H1 (cell line): ENCODE measurements at regions not wholly inside any gene's neighbourhood (a gene's known extent, or its start where the extent isn't known, plus 50 kb on each side); places are given as distances from the start of the nearest gene placed in this dataset.

Source experiments
- CTCF ChIA-PET: fragments of 300-600 bp; sonication (Branson Sonifier 250); formaldehyde crosslinking; loops from one replicate; lab custom pipeline; 2021; ENCODE audit not compliant: partially characterized antibody; lab: Charles Lee
- POLR2A ChIA-PET: fragments of 300-600 bp; sonication (Branson Sonifier 250); formaldehyde crosslinking; loops from one replicate; lab custom pipeline; 2021; ENCODE audit warnings: inconsistent platforms; ENCODE audit not compliant: partially characterized antibody; lab: Charles Lee
- DNase-seq, 2 experiments: peaks; one replicate each; pipeline versions ENCODE4 v3.0.0 to v3.0.0-alpha.2; 2010 to 2022; ENCODE audit warnings: low spot score in 2 of 2, low read depth in 1 of 2, mixed read lengths in 1 of 2
- FAIRE-seq: peaks from 2 replicates; lab custom pipeline; 2011; peaks lifted over from hg19 to GRCh38; lab: Jason Lieb, UNC
- H2AFZ ChIP-seq: 2 replicates; pipeline ENCODE4 v1.8.1; 2012; ENCODE audit warnings: low read length, inconsistent platforms
- H2AK5ac ChIP-seq: 2 replicates; pipeline ENCODE4 v1.6.1; 2013; ENCODE audit warnings: low read depth, low read length
- H2BK120ac ChIP-seq: replicated peaks from 2 replicates; pipeline ENCODE3; 2013; ENCODE audit warnings: low read depth, low read length, inconsistent platforms
- H2BK12ac ChIP-seq: 2 replicates; pipeline ENCODE4 v1.6.1; 2013; ENCODE audit warnings: low read depth, low read length
- H2BK15ac ChIP-seq: 2 replicates; pipeline ENCODE4 v1.6.1; 2013; ENCODE audit warnings: low read length
- H2BK20ac ChIP-seq: 2 replicates; pipeline ENCODE4 v1.6.1; 2013; ENCODE audit warnings: low read length
- H2BK5ac ChIP-seq: 2 replicates; pipeline ENCODE4 v1.6.1; 2013; ENCODE audit warnings: low read depth, low read length
- H3K14ac ChIP-seq: 2 replicates; pipeline ENCODE4 v1.6.1; 2013; ENCODE audit warnings: inconsistent platforms; ENCODE audit not compliant: insufficient read length
- H3K18ac ChIP-seq: 2 replicates; pipeline ENCODE4 v1.6.1; 2013; ENCODE audit warnings: low read length; ENCODE audit errors: extremely low read depth
- H3K23ac ChIP-seq: 2 replicates; pipeline ENCODE4 v1.6.1; 2013; ENCODE audit warnings: inconsistent platforms; ENCODE audit not compliant: insufficient read length
- H3K23me2 ChIP-seq: 2 replicates; pipeline ENCODE4 v1.6.1; 2013; ENCODE audit warnings: low read depth, low read length
- H3K27ac ChIP-seq: 2 replicates; pipeline ENCODE4 v1.6.1; 2011; ENCODE audit warnings: low read depth, low read length, inconsistent platforms
- H3K27me3 ChIP-seq, 4 experiments: replicated peaks in 1 of 4; 1 replicate in 1 of 4; 2 replicates in 3 of 4; pipeline versions ENCODE4 v1.6.1 to v1.8.1; 2011 to 2013; ENCODE audit warnings: low read length in 3 of 4, mild to moderate bottlenecking in 3 of 4, inconsistent platforms in 2 of 4, mixed read lengths in 2 of 4, moderate library complexity in 1 of 4; ENCODE audit not compliant: control insufficient read depth in 3 of 4, insufficient read depth in 3 of 4; ENCODE audit errors: extremely low read depth in 1 of 4
- H3K36me3 ChIP-seq, 4 experiments: 2 replicates each; pipeline versions ENCODE4 v1.6.1 to v1.8.1; 2011 to 2013; ENCODE audit warnings: mild to moderate bottlenecking in 4 of 4, low read length in 3 of 4, moderate library complexity in 2 of 4, control low read depth in 1 of 4, inconsistent platforms in 1 of 4; ENCODE audit not compliant: insufficient read depth in 4 of 4, control insufficient read depth in 2 of 4
- H3K4ac ChIP-seq: replicated peaks from 2 replicates; pipeline ENCODE3; 2013; ENCODE audit warnings: low read length, low read depth, mixed read lengths, inconsistent platforms; ENCODE audit not compliant: insufficient read length
- H3K4me1 ChIP-seq, 4 experiments: replicated peaks in 1 of 4; 1 replicate in 1 of 4; 2 replicates in 3 of 4; pipeline versions ENCODE4 v1.6.1 to v1.8.1; 2011 to 2013; ENCODE audit warnings: low read length in 3 of 4, inconsistent platforms in 2 of 4, mixed read lengths in 1 of 4; ENCODE audit not compliant: insufficient read depth in 4 of 4, control insufficient read depth in 3 of 4
- H3K4me2 ChIP-seq, 2 experiments: 2 replicates each; pipeline versions ENCODE4 v1.6.1 to v1.8.1; 2011 to 2013; ENCODE audit warnings: low read depth in 2 of 2, low read length in 2 of 2, control low read depth in 1 of 2, inconsistent platforms in 1 of 2, mild to moderate bottlenecking in 1 of 2; ENCODE audit not compliant: insufficient read depth in 1 of 2
- H3K4me3 ChIP-seq, 4 experiments: fragments of 200-600, 300-600 bp in 1 of 4; sonication (generic), shearing (Covaris generic), sonication (Bioruptor Twin) in 1 of 4; 2 replicates each; pipeline versions ENCODE4 v1.5.1 to v1.8.1; 2011 to 2016; ENCODE audit warnings: low read length in 4 of 4, low read depth in 3 of 4, control low read depth in 2 of 4, inconsistent platforms in 2 of 4, mild to moderate bottlenecking in 2 of 4, mixed read lengths in 1 of 4, moderate library complexity in 1 of 4; ENCODE audit not compliant: insufficient read depth in 2 of 4; ENCODE audit errors: extremely low read depth in 1 of 4
- H3K56ac ChIP-seq: replicated peaks from 2 replicates; pipeline ENCODE3; 2013; ENCODE audit warnings: low read depth, mild to moderate bottlenecking, mixed read lengths, low read length, inconsistent platforms; ENCODE audit not compliant: insufficient read length
- H3K79me1 ChIP-seq: 2 replicates; pipeline ENCODE4 v1.6.1; 2013; ENCODE audit warnings: low read depth, low read length, control low read depth
- H3K79me2 ChIP-seq, 2 experiments: 2 replicates each; pipeline versions ENCODE4 v1.6.1 to v1.8.1; 2012 to 2013; ENCODE audit warnings: low read length in 2 of 2, mild to moderate bottlenecking in 2 of 2, inconsistent platforms in 1 of 2; ENCODE audit not compliant: insufficient read depth in 2 of 2, control insufficient read depth in 1 of 2
- H3K9ac ChIP-seq, 4 experiments: replicated peaks in 1 of 4; 1 replicate in 1 of 4; 2 replicates in 3 of 4; pipeline versions ENCODE4 v1.6.1 to v1.8.1; 2011 to 2013; ENCODE audit warnings: low read depth in 3 of 4, low read length in 3 of 4, control low read depth in 2 of 4, mild to moderate bottlenecking in 2 of 4, moderate library complexity in 2 of 4, inconsistent platforms in 1 of 4; ENCODE audit errors: extremely low read depth in 1 of 4
- H3K9me3 ChIP-seq, 2 experiments: 2 replicates each; pipeline versions ENCODE4 v1.6.1 to v1.8.1; 2012 to 2013; ENCODE audit warnings: mild to moderate bottlenecking in 2 of 2, moderate library complexity in 2 of 2, control low read depth in 1 of 2, inconsistent platforms in 1 of 2, low read depth in 1 of 2, low read length in 1 of 2, mixed read lengths in 1 of 2; ENCODE audit not compliant: insufficient read depth in 2 of 2
- H4K20me1 ChIP-seq, 2 experiments: replicated peaks in 1 of 2; 2 replicates each; pipeline versions ENCODE3 to v1.8.1; 2011 to 2013; ENCODE audit warnings: inconsistent platforms in 2 of 2, low read length in 2 of 2, mild to moderate bottlenecking in 1 of 2; ENCODE audit not compliant: insufficient read depth in 2 of 2, control insufficient read depth in 1 of 2
- H4K5ac ChIP-seq: 2 replicates; pipeline ENCODE4 v1.6.1; 2013; ENCODE audit warnings: low read length, low read depth, mixed read lengths, inconsistent platforms; ENCODE audit not compliant: insufficient read length
- H4K8ac ChIP-seq: 2 replicates; pipeline ENCODE4 v1.8.0; 2013; ENCODE audit warnings: mild to moderate bottlenecking, moderate library complexity, low read length, inconsistent platforms; ENCODE audit not compliant: insufficient read depth; ENCODE audit errors: extremely low read depth
- H4K91ac ChIP-seq: replicated peaks from 2 replicates; pipeline ENCODE3; 2013; ENCODE audit warnings: low read length, mixed read lengths, inconsistent platforms; ENCODE audit not compliant: insufficient read length
- ASH2L ChIP-seq: fragments of 200-600, 300-600 bp; sonication (generic); IDR thresholded peaks from one replicate; pipeline ENCODE4 v1.7.1; 2017; ENCODE audit warnings: low read length
- EP300 ChIP-seq, 2 experiments: IDR thresholded peaks; 1 replicate in 1 of 2; 2 replicates in 1 of 2; pipeline ENCODE4 v1.6.1; 2011 to 2012; ENCODE audit warnings: low read depth in 2 of 2, low read length in 2 of 2, mild to moderate bottlenecking in 2 of 2, borderline replicate concordance in 1 of 2, inconsistent platforms in 1 of 2, moderate library complexity in 1 of 2
- TAF7 ChIP-seq: optimal IDR thresholded peaks from 2 replicates; pipeline ENCODE3; 2011; ENCODE audit warnings: low read depth, mild to moderate bottlenecking, inconsistent platforms, low read length, moderate library complexity, borderline replicate concordance
- TEAD4 ChIP-seq: IDR thresholded peaks from 2 replicates; pipeline ENCODE4 v1.6.1; 2012; ENCODE audit warnings: low read depth, low read length, inconsistent platforms, mixed read lengths
- ZNF274 ChIP-seq: IDR thresholded peaks from 2 replicates; pipeline ENCODE4 v1.7.0; 2012; ENCODE audit warnings: low read length, borderline replicate concordance; ENCODE audit errors: extremely low read depth
- WGBS, 2 experiments: shearing (Covaris generic) in 1 of 2; methylation state at CpG; one replicate each; pipeline versions ENCODE4 v1.1.6 to v1.1.7; 2013 to 2015; ENCODE audit warnings: low lambda C conversion rate in 2 of 2, mixed read lengths in 2 of 2, inconsistent platforms in 1 of 2, low coverage in 1 of 2, missing lambda C conversion rate in 1 of 2; ENCODE audit not compliant: insufficient replicate concordance in 2 of 2, insufficient coverage in 1 of 2, insufficient read length in 1 of 2; ENCODE audit errors: extremely low coverage in 1 of 2, missing lambda C conversion rate in 1 of 2; 5-methylcytosine and 5-hydroxymethylcytosine counted together
- TF ChIP-seq, protein P1 (sequence below): IDR thresholded peaks from 2 replicates; pipeline ENCODE4 v1.6.1; 2011; ENCODE audit warnings: low read length, improper control_type of control experiment
- TF ChIP-seq, protein P2 (sequence below): IDR thresholded peaks from 2 replicates; pipeline ENCODE4 v1.6.1; 2012; ENCODE audit warnings: low read length, inconsistent platforms

DNA sequence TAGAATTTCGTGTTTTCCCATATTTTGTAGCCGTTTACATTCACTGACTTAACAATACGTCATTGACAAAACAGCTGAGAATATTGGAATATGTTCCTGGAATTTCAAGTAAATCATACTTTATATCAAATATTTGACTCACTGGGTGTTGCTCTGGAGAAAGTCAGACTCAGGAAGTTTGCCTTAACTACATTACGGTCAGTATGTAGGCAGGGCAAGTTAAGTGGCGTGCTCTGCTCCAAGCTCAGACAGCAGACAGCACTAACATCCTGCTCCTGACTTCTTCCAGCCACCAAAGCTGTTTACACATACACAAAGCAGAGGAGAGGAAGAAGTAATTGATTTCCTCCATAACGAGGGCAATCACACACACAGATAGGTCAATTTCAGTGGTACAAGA lies 414.6 kb downstream of the LRRIQ3 start:
- no peak for FAIRE-seq
- H2AFZ ChIP-seq = no peak overlapping the region

More for the DNA sequence above, 414.6 kb downstream of the LRRIQ3 start:
- 94% methylated on average over 6 of the region's 6 CpGs; no CpG with 5 or more reads in 1 of the 2 experiments for WGBS, 2 experiments
- Histone ChIP-seq H3K4me2 (no peak overlapping the region), H2AK5ac (no peak overlapping the region), H3K4me3 (no peak overlapping the region), H3K27ac (no peak overlapping the region), H2BK5ac (no peak overlapping the region), H3K9ac (no peak overlapping the region), H2BK20ac (no peak overlapping the region), H3K36me3 (no peaks in the 10 kb centered on the region), H3K79me1 (no peaks in the 10 kb centered on the region), H3K56ac (no peak overlapping the region), H3K9me3 (no peaks in the 10 kb centered on the region), H2BK12ac (no peak overlapping the region), H3K23ac (no peak overlapping the region), H4K91ac (no peak overlapping the region), H4K8ac (no peak overlapping the region), H4K20me1 (no peaks in the 10 kb centered on the region), H3K14ac (no peak overlapping the region), H4K5ac (no peak overlapping the region), H3K23me2 (no peaks in the 10 kb centered on the region), H3K4me1 (no peaks in the 10 kb centered on the region), H3K79me2 (no peaks in the 10 kb centered on the region), H2BK15ac (no peak overlapping the region), H3K27me3 (no peaks in the 10 kb centered on the region; a peak in 1 of 7 replicates), H3K4ac (no peak overlapping the region), H2BK120ac (no peak overlapping the region), H3K18ac (no peak overlapping the region)
- TF ChIP-seq, protein P1, sequence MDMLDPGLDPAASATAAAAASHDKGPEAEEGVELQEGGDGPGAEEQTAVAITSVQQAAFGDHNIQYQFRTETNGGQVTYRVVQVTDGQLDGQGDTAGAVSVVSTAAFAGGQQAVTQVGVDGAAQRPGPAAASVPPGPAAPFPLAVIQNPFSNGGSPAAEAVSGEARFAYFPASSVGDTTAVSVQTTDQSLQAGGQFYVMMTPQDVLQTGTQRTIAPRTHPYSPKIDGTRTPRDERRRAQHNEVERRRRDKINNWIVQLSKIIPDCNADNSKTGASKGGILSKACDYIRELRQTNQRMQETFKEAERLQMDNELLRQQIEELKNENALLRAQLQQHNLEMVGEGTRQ = no peak
- TF ChIP-seq TEAD4 (no peak), EP300 (IDR thresholded peaks at IDR 0.05; ENCODE audit: borderline replicate concordance in 1 of 2, low read depth in 2 of 2, low read length in 2 of 2) (no peak), ASH2L (no peak), TAF7 (no peak), ZNF274 (no peak)
- TF ChIP-seq, protein P2, sequence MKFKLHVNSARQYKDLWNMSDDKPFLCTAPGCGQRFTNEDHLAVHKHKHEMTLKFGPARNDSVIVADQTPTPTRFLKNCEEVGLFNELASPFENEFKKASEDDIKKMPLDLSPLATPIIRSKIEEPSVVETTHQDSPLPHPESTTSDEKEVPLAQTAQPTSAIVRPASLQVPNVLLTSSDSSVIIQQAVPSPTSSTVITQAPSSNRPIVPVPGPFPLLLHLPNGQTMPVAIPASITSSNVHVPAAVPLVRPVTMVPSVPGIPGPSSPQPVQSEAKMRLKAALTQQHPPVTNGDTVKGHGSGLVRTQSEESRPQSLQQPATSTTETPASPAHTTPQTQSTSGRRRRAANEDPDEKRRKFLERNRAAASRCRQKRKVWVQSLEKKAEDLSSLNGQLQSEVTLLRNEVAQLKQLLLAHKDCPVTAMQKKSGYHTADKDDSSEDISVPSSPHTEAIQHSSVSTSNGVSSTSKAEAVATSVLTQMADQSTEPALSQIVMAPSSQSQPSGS = no peak
- ChIA-PET POLR2A (no interaction called here), CTCF (no interaction called here)
- no peak for DNase-seq
